H9 (cell line): ENCODE measurements at regions not wholly inside any gene's neighbourhood (a gene's known extent, or its start where the extent isn't known, plus 50 kb on each side); places are given as distances from the start of the nearest gene placed in this dataset.

ENCODE experiments used
- DNase-seq: peaks from one replicate; pipeline ENCODE4 v3.0.0-alpha.2; 2017
- H2AFZ ChIP-seq: one replicate; pipeline ENCODE4 v1.6.1; 2013; ENCODE audit warnings: mild to moderate bottlenecking, low read length, control low read depth, moderate library complexity
- H2AK5ac ChIP-seq: 2 replicates; pipeline ENCODE4 v1.6.1; 2013; ENCODE audit warnings: low read length, control low read depth, mixed read lengths; ENCODE audit not compliant: insufficient read length
- H2BK120ac ChIP-seq: one replicate; pipeline ENCODE4 v1.6.1; 2013; ENCODE audit warnings: low read depth, mild to moderate bottlenecking, low read length, control low read depth, inconsistent platforms; ENCODE audit not compliant: poor library complexity, severe bottlenecking
- H2BK12ac ChIP-seq: 2 replicates; pipeline ENCODE4 v1.6.1; 2013; ENCODE audit warnings: low read length, control low read depth, mixed read lengths, low read depth; ENCODE audit not compliant: insufficient read length
- H2BK15ac ChIP-seq: 2 replicates; pipeline ENCODE4 v1.6.1; 2013; ENCODE audit warnings: low read depth, low read length, control low read depth
- H2BK20ac ChIP-seq: one replicate; pipeline ENCODE4 v1.6.1; 2013; ENCODE audit warnings: low read depth, mild to moderate bottlenecking, low read length, control low read depth, inconsistent platforms; ENCODE audit not compliant: poor library complexity, severe bottlenecking
- H2BK5ac ChIP-seq: 2 replicates; pipeline ENCODE4 v1.6.1; 2013; ENCODE audit warnings: low read length, control low read depth, mixed read lengths; ENCODE audit not compliant: insufficient read length
- H3K14ac ChIP-seq: 2 replicates; pipeline ENCODE4 v1.6.1; 2013; ENCODE audit warnings: low read length, control low read depth; ENCODE audit not compliant: insufficient read depth
- H3K18ac ChIP-seq: 2 replicates; pipeline ENCODE4 v1.6.1; 2013; ENCODE audit warnings: low read depth, mild to moderate bottlenecking, mixed read lengths, low read length, control low read depth; ENCODE audit not compliant: insufficient read length
- H3K23ac ChIP-seq: 2 replicates; pipeline ENCODE4 v1.6.1; 2013; ENCODE audit warnings: low read length, control low read depth, mixed read lengths, low read depth; ENCODE audit not compliant: insufficient read length
- H3K23me2 ChIP-seq: 2 replicates; pipeline ENCODE4 v1.6.1; 2013; ENCODE audit warnings: low read depth, mild to moderate bottlenecking, mixed read lengths, low read length, control low read depth; ENCODE audit not compliant: insufficient read length, poor library complexity, severe bottlenecking
- H3K27ac ChIP-seq: 2 replicates; pipeline ENCODE4 v1.5.1; 2013; ENCODE audit warnings: low read length, control low read depth, mixed read lengths, low read depth; ENCODE audit not compliant: insufficient read length
- H3K27me3 ChIP-seq: 2 replicates; pipeline ENCODE4 v1.6.1; 2013; ENCODE audit warnings: low read length, control low read depth, inconsistent platforms; ENCODE audit not compliant: insufficient read depth
- H3K4ac ChIP-seq: 2 replicates; pipeline ENCODE4 v1.6.1; 2013; ENCODE audit warnings: low read depth, mild to moderate bottlenecking, control low read depth, inconsistent platforms, low read length, moderate library complexity
- H3K4me1 ChIP-seq: 2 replicates; pipeline ENCODE4 v1.6.1; 2013; ENCODE audit warnings: low read length, control low read depth, inconsistent platforms; ENCODE audit not compliant: insufficient read depth
- H3K4me2 ChIP-seq: 2 replicates; pipeline ENCODE4 v1.6.1; 2013; ENCODE audit warnings: low read length, control low read depth, mixed read lengths; ENCODE audit not compliant: insufficient read length, insufficient read depth
- H3K56ac ChIP-seq: 2 replicates; pipeline ENCODE4 v1.6.1; 2013; ENCODE audit warnings: low read depth, mild to moderate bottlenecking, mixed read lengths, low read length, control low read depth; ENCODE audit not compliant: insufficient read length
- H3K79me1 ChIP-seq: 2 replicates; pipeline ENCODE4 v1.6.1; 2013; ENCODE audit warnings: low read depth, mild to moderate bottlenecking, moderate library complexity, low read length, control low read depth, inconsistent platforms; ENCODE audit not compliant: insufficient read depth, poor library complexity, severe bottlenecking
- H3K79me2 ChIP-seq: 2 replicates; pipeline ENCODE4 v1.6.1; 2013; ENCODE audit warnings: low read length, control low read depth, inconsistent platforms; ENCODE audit not compliant: insufficient read depth
- H3K9ac ChIP-seq: 2 replicates; pipeline ENCODE4 v1.6.1; 2013; ENCODE audit warnings: low read length, control low read depth, mixed read lengths; ENCODE audit not compliant: insufficient read length; ENCODE audit errors: extremely low read depth
- H3K9me3 ChIP-seq: one replicate; pipeline ENCODE4 v1.6.1; 2013; ENCODE audit warnings: low read depth, low read length, inconsistent platforms; ENCODE audit not compliant: control insufficient read depth
- H3T11ph ChIP-seq: one replicate; pipeline ENCODE4 v1.6.1; 2013; ENCODE audit warnings: mild to moderate bottlenecking, low read length, control low read depth, inconsistent platforms
- H4K20me1 ChIP-seq: one replicate; pipeline ENCODE4 v1.6.1; 2013; ENCODE audit not compliant: control insufficient read depth, insufficient read length, insufficient read depth
- H4K5ac ChIP-seq: 2 replicates; pipeline ENCODE4 v1.6.1; 2013; ENCODE audit warnings: low read depth, mild to moderate bottlenecking, mixed read lengths, low read length, control low read depth; ENCODE audit not compliant: insufficient read length
- H4K8ac ChIP-seq: replicated peaks from 2 replicates; pipeline ENCODE4 v1.6.1; 2013; ENCODE audit warnings: low read length, control low read depth, mixed read lengths, low read depth; ENCODE audit not compliant: insufficient read length
- H4K91ac ChIP-seq: 2 replicates; pipeline ENCODE4 v1.6.1; 2013; ENCODE audit warnings: low read depth, mild to moderate bottlenecking, moderate library complexity, mixed read lengths, low read length, control low read depth; ENCODE audit not compliant: insufficient read length
- H3K27ac Mint-ChIP-seq, 3 experiments: 2 replicates in 2 of 3; 3 replicates in 1 of 3; pipeline ENCODE4 v1.8.0; 2020 to 2021; ENCODE audit warnings: mixed read lengths in 3 of 3, mild to moderate bottlenecking in 1 of 3, moderate library complexity in 1 of 3
- H3K27me3 Mint-ChIP-seq: 2 replicates; pipeline ENCODE4 v1.8.0; 2021; ENCODE audit warnings: low read depth, mild to moderate bottlenecking, moderate library complexity, mixed read lengths
- H3K36me3 Mint-ChIP-seq, 3 experiments: 2 replicates in 2 of 3; 3 replicates in 1 of 3; pipeline ENCODE4 v1.8.0; 2020 to 2021; ENCODE audit warnings: low read depth in 3 of 3, mixed read lengths in 3 of 3; ENCODE audit not compliant: insufficient read depth in 1 of 3
- H3K4me1 Mint-ChIP-seq, 2 experiments: 2 replicates each; pipeline ENCODE4 v1.8.0; 2020; ENCODE audit warnings: mixed read lengths in 2 of 2
- H3K4me3 Mint-ChIP-seq, 2 experiments: 2 replicates in 1 of 2; 3 replicates in 1 of 2; pipeline ENCODE4 v1.8.0; 2020 to 2021; ENCODE audit warnings: mild to moderate bottlenecking in 2 of 2, mixed read lengths in 2 of 2, moderate library complexity in 1 of 2
- H3K9me3 Mint-ChIP-seq, 2 experiments: 2 replicates in 1 of 2; 3 replicates in 1 of 2; pipeline ENCODE4 v1.8.0; 2020; ENCODE audit warnings: mild to moderate bottlenecking in 2 of 2, mixed read lengths in 2 of 2, moderate library complexity in 1 of 2
- WGBS: extraction: QIAGEN DNeasy Blood & Tissue Kit; methylation state at CpG from one replicate; pipeline ENCODE4 v1.1.7; 2013; ENCODE audit warnings: missing lambda C conversion rate, low lambda C conversion rate, mixed read lengths; ENCODE audit not compliant: insufficient read length; ENCODE audit errors: extremely low coverage; 5-methylcytosine and 5-hydroxymethylcytosine counted together
- TF ChIP-seq, protein P1 (sequence below): fragments of 200-600 bp; sonication (generic); conservative IDR thresholded peaks from 3 replicates; pipeline ENCODE4 v1.8.0; 2021; ENCODE audit warnings: antibody characterized with exemption, mild to moderate bottlenecking

DNA sequence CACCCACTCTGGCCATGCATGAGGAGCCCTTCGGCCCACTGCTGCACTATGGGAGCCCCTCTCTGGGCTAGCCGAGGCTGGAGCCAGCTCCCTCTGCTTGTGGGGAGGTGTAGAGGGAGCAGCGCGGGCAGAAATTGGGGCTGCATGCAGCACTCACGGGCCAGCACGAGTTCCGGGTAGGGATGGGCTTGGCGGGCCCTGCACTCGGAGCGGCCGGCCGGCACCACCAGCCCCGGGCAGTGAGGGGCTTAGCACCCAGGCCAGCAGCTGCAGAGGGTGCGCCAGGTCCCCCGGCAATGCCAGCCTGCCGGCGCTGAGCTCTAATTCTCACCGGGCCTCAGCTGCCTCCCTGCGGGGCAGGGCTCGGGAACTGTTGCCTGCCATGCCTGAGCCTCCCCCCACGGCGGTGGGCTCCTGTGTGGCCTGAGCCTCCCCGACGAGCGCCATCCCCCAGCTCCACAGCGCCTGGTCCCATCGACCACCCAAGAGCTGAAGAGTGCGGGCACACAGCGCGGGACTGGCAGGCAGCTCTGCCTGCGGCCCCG is 209.0 kb downstream of the LTN1 start:
- no CpG with 5 or more reads among the region's 32 CpGs for WGBS
- peaks cover 0 to 7% of the 10 kb centered on the region in 2 experiments; a peak in 1 of 4 replicates for H3K4me1 Mint-ChIP-seq
- H3K36me3 Mint-ChIP-seq, result peaks cover 6 to 8% (median 8%) of the 10 kb centered on the region in 3 experiments; a peak in 4 of 7 replicates

More for the DNA sequence above, 209.0 kb downstream of the LTN1 start:
- H2BK120ac ChIP-seq, result no peak overlapping the region
- TF ChIP-seq, protein P1, sequence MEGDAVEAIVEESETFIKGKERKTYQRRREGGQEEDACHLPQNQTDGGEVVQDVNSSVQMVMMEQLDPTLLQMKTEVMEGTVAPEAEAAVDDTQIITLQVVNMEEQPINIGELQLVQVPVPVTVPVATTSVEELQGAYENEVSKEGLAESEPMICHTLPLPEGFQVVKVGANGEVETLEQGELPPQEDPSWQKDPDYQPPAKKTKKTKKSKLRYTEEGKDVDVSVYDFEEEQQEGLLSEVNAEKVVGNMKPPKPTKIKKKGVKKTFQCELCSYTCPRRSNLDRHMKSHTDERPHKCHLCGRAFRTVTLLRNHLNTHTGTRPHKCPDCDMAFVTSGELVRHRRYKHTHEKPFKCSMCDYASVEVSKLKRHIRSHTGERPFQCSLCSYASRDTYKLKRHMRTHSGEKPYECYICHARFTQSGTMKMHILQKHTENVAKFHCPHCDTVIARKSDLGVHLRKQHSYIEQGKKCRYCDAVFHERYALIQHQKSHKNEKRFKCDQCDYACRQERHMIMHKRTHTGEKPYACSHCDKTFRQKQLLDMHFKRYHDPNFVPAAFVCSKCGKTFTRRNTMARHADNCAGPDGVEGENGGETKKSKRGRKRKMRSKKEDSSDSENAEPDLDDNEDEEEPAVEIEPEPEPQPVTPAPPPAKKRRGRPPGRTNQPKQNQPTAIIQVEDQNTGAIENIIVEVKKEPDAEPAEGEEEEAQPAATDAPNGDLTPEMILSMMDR, result no peak
- no peak overlapping the region for H2BK12ac ChIP-seq
- H3K9ac ChIP-seq, result no peak overlapping the region
- H3K23ac ChIP-seq, result no peak overlapping the region
- no peak overlapping the region for H3K18ac ChIP-seq
- H3K27me3 ChIP-seq, result no peaks in the 10 kb centered on the region
- no peaks in the 10 kb centered on the region for H3K23me2 ChIP-seq
- H3K14ac ChIP-seq, result no peak overlapping the region
- H3K4ac ChIP-seq, result no peak overlapping the region
- H4K5ac ChIP-seq, result no peak overlapping the region
- H3T11ph ChIP-seq, result no peak overlapping the region
- H3K27ac ChIP-seq, result no peak overlapping the region
- no peak overlapping the region for H2AK5ac ChIP-seq
- H2BK15ac ChIP-seq, result no peak overlapping the region
- H3K4me1 ChIP-seq, result no peaks in the 10 kb centered on the region
- Mint-ChIP-seq H3K27me3 (no peaks in the 10 kb centered on the region), H3K27ac (no peak overlapping the region), H3K4me3 (no peak overlapping the region), H3K9me3 (peaks cover 13 to 17% of the 10 kb centered on the region in 2 experiments; a peak in 4 of 5 replicates)
- H3K79me2 ChIP-seq, result no peaks in the 10 kb centered on the region
- no peak overlapping the region for H2BK5ac ChIP-seq
- H3K56ac ChIP-seq, result no peak overlapping the region
- no peak for DNase-seq
- H3K79me1 ChIP-seq, result no peaks in the 10 kb centered on the region
- no peaks in the 10 kb centered on the region for H3K9me3 ChIP-seq
- H3K4me2 ChIP-seq, result no peak overlapping the region
- no peaks in the 10 kb centered on the region for H4K20me1 ChIP-seq
- H2AFZ ChIP-seq, result no peak overlapping the region
- H2BK20ac ChIP-seq, result no peak overlapping the region
- no peak overlapping the region for H4K8ac ChIP-seq
- H4K91ac ChIP-seq, result no peak overlapping the region
